HCT116 (cell line): ENCODE measurements at regions not wholly inside any gene's neighbourhood (a gene's known extent, or its start where the extent isn't known, plus 50 kb on each side); places are given as distances from the start of the nearest gene placed in this dataset.

ENCODE experiments used
- ATAC-seq: fragments of 200-7000 bp; cut with Tn5 transposase; 2 replicates; pipeline ENCODE4 v1.9.1; 2020; ENCODE audit warnings: mild to moderate bottlenecking, moderate library complexity
- BruUV-seq: library from RNA; stranded (reverse); fragments of 400-500 nt; replicated peaks from 2 replicates; lab custom pipeline; 2021; lab: Mats Ljungman, UMichigan
- CTCF ChIA-PET: fragments of 300-600 bp; sonication (Branson Sonifier 250); formaldehyde crosslinking; loops from one replicate; lab custom pipeline; 2021; ENCODE audit warnings: antibody characterized with exemption; lab: Charles Lee
- POLR2A ChIA-PET: fragments of 300-600, 350-600 bp; sonication (Branson Sonifier 250); formaldehyde crosslinking; loops from one replicate; lab custom pipeline; 2021; ENCODE audit warnings: antibody characterized with exemption; lab: Charles Lee
- RAD21 ChIA-PET, 2 experiments: fragments of 300-600 bp; sonication (Branson Sonifier 250); formaldehyde crosslinking; loops; one replicate each; lab custom pipeline; 2023; ENCODE audit warnings: low total read pairs in 2 of 2; ENCODE audit not compliant: uncharacterized antibody in 2 of 2, unreplicated experiment in 2 of 2, low non-redundant PET in 1 of 2; lab: Charles Lee
- DNase-seq: peaks from one replicate; pipeline ENCODE4 v3.0.0-alpha.2; 2010; ENCODE audit warnings: low read depth, low spot score
- H2AFZ ChIP-seq: fragments of 200-600 bp; shearing (Covaris generic), sonication (generic); 2 replicates; pipeline ENCODE4 v1.6.1; 2017; ENCODE audit warnings: low read depth, mixed run types, mixed read lengths, antibody characterized with exemption, low read length; ENCODE audit not compliant: poor library complexity, severe bottlenecking
- H3K27ac ChIP-seq: 2 replicates; pipeline ENCODE4 v1.5.1; 2012; ENCODE audit warnings: low read depth, low read length
- H3K27me3 ChIP-seq: fragments of 200-600 bp; sonication (generic); 2 replicates; pipeline ENCODE4 v1.6.1; 2016; ENCODE audit warnings: mixed run types, low read length, mixed read lengths; ENCODE audit not compliant: insufficient read depth
- H3K36me3 ChIP-seq, 2 experiments: fragments of 200-500 bp in 1 of 2; fragments of 200-600 bp in 1 of 2; sonication (Bioruptor generic) in 1 of 2; sonication (generic) in 1 of 2; 2 replicates each; pipeline versions ENCODE4 v1.5.1 to v1.6.1; 2014 to 2016; ENCODE audit warnings: low read length in 2 of 2, inconsistent platforms in 1 of 2, mixed read lengths in 1 of 2, mixed run types in 1 of 2; ENCODE audit not compliant: insufficient read depth in 2 of 2, control insufficient read depth in 1 of 2
- H3K4me1 ChIP-seq, 2 experiments: fragments of 200-600 bp in 1 of 2; sonication (generic) in 1 of 2; 2 replicates each; pipeline versions ENCODE4 v1.5.1 to v1.6.1; 2012 to 2017; ENCODE audit warnings: low read length in 2 of 2, inconsistent platforms in 1 of 2, mild to moderate bottlenecking in 1 of 2, mixed read lengths in 1 of 2, mixed run types in 1 of 2, moderate library complexity in 1 of 2; ENCODE audit not compliant: insufficient read depth in 2 of 2, control insufficient read depth in 1 of 2
- H3K4me2 ChIP-seq: fragments of 200-600 bp; sonication (generic); 2 replicates; pipeline ENCODE4 v1.6.1; 2017; ENCODE audit warnings: mixed run types, low read length, mixed read lengths
- H3K4me3 ChIP-seq, 2 experiments: fragments of 200-600 bp in 1 of 2; sonication (generic) in 1 of 2; replicated peaks in 1 of 2; 2 replicates each; pipeline ENCODE4 v1.5.1; 2011 to 2016; ENCODE audit warnings: low read length in 2 of 2, control low read depth in 1 of 2, low read depth in 1 of 2, mild to moderate bottlenecking in 1 of 2, mixed read lengths in 1 of 2, mixed run types in 1 of 2
- H3K79me2 ChIP-seq: fragments of 200-600 bp; sonication (generic); 2 replicates; pipeline ENCODE4 v1.6.1; 2017; ENCODE audit warnings: mild to moderate bottlenecking, mixed run types, low read length, moderate library complexity, mixed read lengths; ENCODE audit not compliant: insufficient read depth
- H3K9ac ChIP-seq: fragments of 200-600 bp; sonication (generic); 2 replicates; pipeline ENCODE4 v1.6.1; 2016; ENCODE audit warnings: low read length, mixed read lengths
- H3K9me2 ChIP-seq: fragments of 200-600 bp; sonication (generic), shearing (Covaris generic); 2 replicates; pipeline ENCODE4 v1.6.1; 2017; ENCODE audit warnings: mixed run types, mild to moderate bottlenecking, moderate library complexity; ENCODE audit not compliant: insufficient read depth
- H3K9me3 ChIP-seq, 2 experiments: fragments of 200-500 bp in 1 of 2; fragments of 200-600 bp in 1 of 2; sonication (Bioruptor generic) in 1 of 2; sonication (generic) in 1 of 2; 2 replicates each; pipeline ENCODE4 v1.6.1; 2014 to 2017; ENCODE audit warnings: low read length in 2 of 2, mixed read lengths in 2 of 2, inconsistent platforms in 1 of 2, low read depth in 1 of 2, mild to moderate bottlenecking in 1 of 2, mixed run types in 1 of 2, moderate library complexity in 1 of 2; ENCODE audit not compliant: control insufficient read depth in 1 of 2, insufficient read depth in 1 of 2
- H4K20me1 ChIP-seq: fragments of 200-600 bp; sonication (generic), shearing (Covaris generic); 2 replicates; pipeline ENCODE4 v1.6.1; 2017; ENCODE audit warnings: mixed run types, mild to moderate bottlenecking, moderate library complexity; ENCODE audit not compliant: insufficient read depth
- CBX3 ChIP-seq: IDR thresholded peaks from 2 replicates; pipeline ENCODE4 v1.6.1; 2012; ENCODE audit warnings: low read depth
- CEBPB ChIP-seq: IDR thresholded peaks from 2 replicates; pipeline ENCODE4 v1.6.1; 2012; ENCODE audit warnings: low read depth
- EGR1 ChIP-seq: IDR thresholded peaks from 2 replicates; pipeline ENCODE4 v1.6.1; 2012; ENCODE audit warnings: low read depth
- EZH2phosphoT487 ChIP-seq: fragments of 200-600 bp; IDR thresholded peaks from 2 replicates; pipeline ENCODE4 v1.6.1; 2018; ENCODE audit warnings: antibody characterized with exemption, borderline replicate concordance
- JUND ChIP-seq: IDR thresholded peaks from 2 replicates; pipeline ENCODE4 v1.6.1; 2012
- POLR2A ChIP-seq: IDR thresholded peaks from 2 replicates; pipeline ENCODE4 v1.7.0; 2011; ENCODE audit warnings: borderline replicate concordance; ENCODE audit not compliant: insufficient read depth, insufficient read length; ENCODE audit errors: extremely low read depth
- POLR2AphosphoS5 ChIP-seq: IDR thresholded peaks from 2 replicates; pipeline ENCODE4 v1.6.1; 2011; ENCODE audit warnings: mild to moderate bottlenecking, low read depth, low read length, moderate library complexity
- RAD21 ChIP-seq: IDR thresholded peaks from 2 replicates; pipeline ENCODE4 v1.6.1; 2012; ENCODE audit warnings: low read depth, mild to moderate bottlenecking
- SIN3A ChIP-seq: IDR thresholded peaks from 2 replicates; pipeline ENCODE4 v1.6.1; 2012; ENCODE audit warnings: low read depth
- SP1 ChIP-seq: IDR thresholded peaks from 2 replicates; pipeline ENCODE4 v1.6.1; 2012; ENCODE audit warnings: low read depth
- SRF ChIP-seq: IDR thresholded peaks from 2 replicates; pipeline ENCODE4 v1.6.1; 2012; ENCODE audit warnings: low read depth
- TCF7L2 ChIP-seq: IDR thresholded peaks from 2 replicates; pipeline ENCODE4 v1.7.0; 2011; ENCODE audit warnings: borderline replicate concordance, inconsistent platforms; ENCODE audit not compliant: insufficient read depth, insufficient read length; ENCODE audit errors: extremely low read depth
- YY1 ChIP-seq: IDR thresholded peaks from 2 replicates; pipeline ENCODE4 v1.6.1; 2011; ENCODE audit warnings: low read length, low read depth, moderate library complexity, mild to moderate bottlenecking; ENCODE audit not compliant: insufficient replicate concordance; ENCODE audit errors: extremely low read depth
- ZNF274 ChIP-seq: fragments of 200-500 bp; sonication (Bioruptor generic); IDR thresholded peaks from 2 replicates; pipeline ENCODE4 v1.6.1; 2014; ENCODE audit warnings: mild to moderate bottlenecking, low read depth, low read length, inconsistent platforms
- intact Hi-C: fragments of 100-400 bp; cut with micrococcal nuclease; formaldehyde crosslinking; loops from 2 replicates; pipeline ENCODE4 v1.10.0; 2022
- TF ChIP-seq, protein P1 (sequence below): IDR thresholded peaks from 2 replicates; pipeline ENCODE4 v1.6.1; 2012
- TF ChIP-seq, protein P2 (sequence below): IDR thresholded peaks from 2 replicates; pipeline ENCODE4 v1.6.1; 2012
- TF ChIP-seq, protein P3 (sequence below): IDR thresholded peaks from 2 replicates; pipeline ENCODE4 v1.6.1; 2012; ENCODE audit warnings: low read depth

DNA sequence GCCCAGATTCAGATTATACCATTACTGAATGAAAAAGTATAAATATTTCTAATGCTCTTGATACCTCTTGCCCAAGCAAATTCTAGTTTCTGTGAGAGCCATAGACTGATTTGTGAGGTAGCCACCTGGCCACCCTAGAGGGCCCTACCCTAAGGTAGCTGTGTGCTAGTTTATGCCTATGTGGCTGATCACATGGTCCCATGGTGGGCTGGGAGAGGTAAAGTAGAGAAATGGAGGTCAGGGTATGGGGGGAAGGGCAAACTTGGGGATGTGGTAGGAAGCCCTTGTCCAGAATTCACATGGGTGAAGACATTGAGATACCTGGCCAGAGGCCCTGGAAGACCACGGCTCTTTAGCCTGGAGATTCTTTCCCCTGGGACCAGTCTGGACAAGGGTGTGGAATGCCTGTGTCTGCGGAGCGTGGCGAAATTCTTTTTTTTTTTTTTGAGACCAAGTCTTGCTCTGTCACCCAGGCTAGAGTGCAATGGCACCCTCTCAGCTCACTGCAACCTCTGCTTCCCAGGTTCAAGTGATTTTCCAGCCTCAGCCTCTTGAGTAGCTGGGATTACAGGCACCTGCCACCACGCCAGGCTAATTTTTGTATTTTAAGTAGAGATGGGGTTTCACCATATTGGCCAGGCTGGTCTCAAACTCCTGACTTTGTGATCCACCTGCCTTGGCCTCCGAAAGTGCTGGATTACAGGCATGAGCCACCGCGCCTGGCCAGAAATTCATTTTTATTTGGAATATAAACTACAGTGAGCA lies 639.4 kb downstream of the ACTR3B start:
- H3K9me2 ChIP-seq: no peaks in the 10 kb centered on the region
- ChIA-PET CTCF (no interaction called here), POLR2A (no interaction called here), RAD21 (no interaction called here)
- no peaks in the 10 kb centered on the region for H3K4me1 ChIP-seq
- no peak overlapping the region for H3K27ac ChIP-seq
- H2AFZ ChIP-seq: no peak overlapping the region
- intact Hi-C loops: no loop called here
- no peak overlapping the region for H3K4me2 ChIP-seq
- H4K20me1 ChIP-seq: no peaks in the 10 kb centered on the region
- peaks cover 0 to 3% of the 10 kb centered on the region in 2 experiments; a peak in 2 of 4 replicates for H3K9me3 ChIP-seq
- BruUV-seq: no TSS peak
- ATAC-seq (no peak), DNase-seq (no peak)
- H3K27me3 ChIP-seq: no peaks in the 10 kb centered on the region
- no peaks in the 10 kb centered on the region for H3K79me2 ChIP-seq
- H3K36me3 ChIP-seq: no peaks in the 10 kb centered on the region
- no peak overlapping the region for H3K4me3 ChIP-seq
- TF ChIP-seq EZH2phosphoT487: no peak
- no peak for TF ChIP-seq EGR1
- no peak for TF ChIP-seq CEBPB
- TF ChIP-seq, protein P1, sequence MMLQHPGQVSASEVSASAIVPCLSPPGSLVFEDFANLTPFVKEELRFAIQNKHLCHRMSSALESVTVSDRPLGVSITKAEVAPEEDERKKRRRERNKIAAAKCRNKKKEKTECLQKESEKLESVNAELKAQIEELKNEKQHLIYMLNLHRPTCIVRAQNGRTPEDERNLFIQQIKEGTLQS: no peak
- TF ChIP-seq TCF7L2: no peak
- no peak for TF ChIP-seq SRF
- TF ChIP-seq JUND: no peak
- TF ChIP-seq, protein P2, sequence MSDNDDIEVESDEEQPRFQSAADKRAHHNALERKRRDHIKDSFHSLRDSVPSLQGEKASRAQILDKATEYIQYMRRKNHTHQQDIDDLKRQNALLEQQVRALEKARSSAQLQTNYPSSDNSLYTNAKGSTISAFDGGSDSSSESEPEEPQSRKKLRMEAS: no peak
- no peak for TF ChIP-seq POLR2A
- no peak for TF ChIP-seq RAD21
- no peak for TF ChIP-seq POLR2AphosphoS5
- TF ChIP-seq YY1: no peak
- no peak for TF ChIP-seq ZNF274
- no peak for TF ChIP-seq SP1
- no peak for TF ChIP-seq SIN3A
- TF ChIP-seq, protein P3, sequence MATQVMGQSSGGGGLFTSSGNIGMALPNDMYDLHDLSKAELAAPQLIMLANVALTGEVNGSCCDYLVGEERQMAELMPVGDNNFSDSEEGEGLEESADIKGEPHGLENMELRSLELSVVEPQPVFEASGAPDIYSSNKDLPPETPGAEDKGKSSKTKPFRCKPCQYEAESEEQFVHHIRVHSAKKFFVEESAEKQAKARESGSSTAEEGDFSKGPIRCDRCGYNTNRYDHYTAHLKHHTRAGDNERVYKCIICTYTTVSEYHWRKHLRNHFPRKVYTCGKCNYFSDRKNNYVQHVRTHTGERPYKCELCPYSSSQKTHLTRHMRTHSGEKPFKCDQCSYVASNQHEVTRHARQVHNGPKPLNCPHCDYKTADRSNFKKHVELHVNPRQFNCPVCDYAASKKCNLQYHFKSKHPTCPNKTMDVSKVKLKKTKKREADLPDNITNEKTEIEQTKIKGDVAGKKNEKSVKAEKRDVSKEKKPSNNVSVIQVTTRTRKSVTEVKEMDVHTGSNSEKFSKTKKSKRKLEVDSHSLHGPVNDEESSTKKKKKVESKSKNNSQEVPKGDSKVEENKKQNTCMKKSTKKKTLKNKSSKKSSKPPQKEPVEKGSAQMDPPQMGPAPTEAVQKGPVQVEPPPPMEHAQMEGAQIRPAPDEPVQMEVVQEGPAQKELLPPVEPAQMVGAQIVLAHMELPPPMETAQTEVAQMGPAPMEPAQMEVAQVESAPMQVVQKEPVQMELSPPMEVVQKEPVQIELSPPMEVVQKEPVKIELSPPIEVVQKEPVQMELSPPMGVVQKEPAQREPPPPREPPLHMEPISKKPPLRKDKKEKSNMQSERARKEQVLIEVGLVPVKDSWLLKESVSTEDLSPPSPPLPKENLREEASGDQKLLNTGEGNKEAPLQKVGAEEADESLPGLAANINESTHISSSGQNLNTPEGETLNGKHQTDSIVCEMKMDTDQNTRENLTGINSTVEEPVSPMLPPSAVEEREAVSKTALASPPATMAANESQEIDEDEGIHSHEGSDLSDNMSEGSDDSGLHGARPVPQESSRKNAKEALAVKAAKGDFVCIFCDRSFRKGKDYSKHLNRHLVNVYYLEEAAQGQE: no peak
- no peak for TF ChIP-seq CBX3
- no peak overlapping the region for H3K9ac ChIP-seq
